Osteocyte (in vitro differentiated cells): ENCODE measurements at regions not wholly inside any gene's neighbourhood (a gene's known extent, or its start where the extent isn't known, plus 50 kb on each side); places are given as distances from the start of the nearest gene placed in this dataset.

Source experiments
- DNase-seq: peaks from one replicate; pipeline ENCODE4 v3.0.0; 2021; ENCODE audit warnings: mixed read lengths; ENCODE audit not compliant: unreplicated experiment; ENCODE audit errors: extremely low spot score
- H3K27ac Mint-ChIP-seq: one replicate; pipeline ENCODE4 v1.8.0; 2021; ENCODE audit warnings: mild to moderate bottlenecking, mixed read lengths; ENCODE audit not compliant: unreplicated experiment
- H3K27me3 Mint-ChIP-seq: one replicate; pipeline ENCODE4 v1.8.0; 2021; ENCODE audit warnings: mixed read lengths; ENCODE audit not compliant: unreplicated experiment
- H3K36me3 Mint-ChIP-seq: one replicate; pipeline ENCODE4 v1.8.0; 2021; ENCODE audit warnings: mixed read lengths; ENCODE audit not compliant: unreplicated experiment
- H3K4me1 Mint-ChIP-seq: one replicate; pipeline ENCODE4 v1.8.0; 2021; ENCODE audit warnings: mixed read lengths; ENCODE audit not compliant: unreplicated experiment
- H3K4me3 Mint-ChIP-seq: one replicate; pipeline ENCODE4 v1.8.0; 2021; ENCODE audit warnings: mild to moderate bottlenecking, moderate library complexity, mixed read lengths; ENCODE audit not compliant: unreplicated experiment
- H3K9me3 Mint-ChIP-seq: one replicate; pipeline ENCODE4 v1.8.0; 2021; ENCODE audit warnings: mixed read lengths; ENCODE audit not compliant: unreplicated experiment
- CTCF ChIP-seq: fragments of 200-600 bp; sonication (generic); IDR thresholded peaks from 2 replicates; pipeline ENCODE4 v1.5.0; 2021; ENCODE audit warnings: antibody characterized with exemption, mild to moderate bottlenecking, moderate library complexity

GRCh38 chr10:107686095-107686494 is 521.6 kb upstream of the SORCS1 start:
- H3K27me3 Mint-ChIP-seq: no peaks in the 10 kb centered on the region
- no peak overlapping the region for H3K27ac Mint-ChIP-seq
- no peak for TF ChIP-seq CTCF
- H3K36me3 Mint-ChIP-seq: no peaks in the 10 kb centered on the region
- peaks cover 28% of the 10 kb centered on the region for H3K9me3 Mint-ChIP-seq
- no peak overlapping the region for H3K4me3 Mint-ChIP-seq
- H3K4me1 Mint-ChIP-seq: no peaks in the 10 kb centered on the region
- DNase-seq: no peak

- Mint-ChIP-seq H3K36me3 (no peaks in the 10 kb centered on the region), H3K9me3 (peaks cover 28% of the 10 kb centered on the region), H3K4me1 (no peaks in the 10 kb centered on the region), H3K27me3 (no peaks in the 10 kb centered on the region), H3K27ac (no peak overlapping the region), H3K4me3 (no peak overlapping the region)
- no peak for DNase-seq
- TF ChIP-seq CTCF: no peak
Observed at GRCh38 chr10:107671960-107672359, 507.5 kb upstream of the SORCS1 start.

- no peak for TF ChIP-seq CTCF
- Mint-ChIP-seq H3K27ac (no peak overlapping the region), H3K36me3 (no peaks in the 10 kb centered on the region), H3K4me3 (no peak overlapping the region), H3K4me1 (no peaks in the 10 kb centered on the region), H3K9me3 (peaks cover 29% of the 10 kb centered on the region), H3K27me3 (no peaks in the 10 kb centered on the region)
- DNase-seq: no peak
Observed at GRCh38 chr10:107666214-107666613, 501.7 kb upstream of the SORCS1 start.

- H3K9me3 Mint-ChIP-seq: peaks cover 25% of the 10 kb centered on the region
- no peak overlapping the region for H3K4me3 Mint-ChIP-seq
- H3K36me3 Mint-ChIP-seq: no peaks in the 10 kb centered on the region
- no peak for TF ChIP-seq CTCF
- H3K27ac Mint-ChIP-seq: no peak overlapping the region
- no peak for DNase-seq
- H3K4me1 Mint-ChIP-seq: no peaks in the 10 kb centered on the region
- H3K27me3 Mint-ChIP-seq: no peaks in the 10 kb centered on the region
Observed at GRCh38 chr10:107665459-107665858, 501.0 kb upstream of the SORCS1 start.

- Mint-ChIP-seq H3K4me3 (no peak overlapping the region), H3K9me3 (peaks cover 23% of the 10 kb centered on the region), H3K27ac (no peak overlapping the region), H3K4me1 (no peaks in the 10 kb centered on the region), H3K27me3 (no peaks in the 10 kb centered on the region), H3K36me3 (no peaks in the 10 kb centered on the region)
- no peak for DNase-seq
- no peak for TF ChIP-seq CTCF
Observed at GRCh38 chr10:107657851-107658250, 493.3 kb upstream of the SORCS1 start.
